Loucy (cell line): ENCODE measurements at regions not wholly inside any gene's neighbourhood (a gene's known extent, or its start where the extent isn't known, plus 50 kb on each side); places are given as distances from the start of the nearest gene placed in this dataset.

ENCODE experiments used
- CTCF ChIP-seq: fragments of 200-600 bp; sonication (generic); conservative IDR thresholded peaks from 2 replicates; pipeline ENCODE4 v1.5.1; 2014; ENCODE audit warnings: mild to moderate bottlenecking, antibody characterized with exemption, low read length
- EZH2phosphoT487 ChIP-seq: fragments of 200-600 bp; IDR thresholded peaks from 2 replicates; pipeline ENCODE4 v1.6.1; 2018; ENCODE audit warnings: antibody characterized with exemption, mild to moderate bottlenecking, moderate library complexity, borderline replicate concordance

GRCh38 chr11:86192519-86193257 lies 51.9 kb upstream of the EED start:
- no peak for TF ChIP-seq CTCF
- no peak for TF ChIP-seq EZH2phosphoT487
